ENCODE measurements at regions not wholly inside any gene's neighbourhood (a gene's known extent, or its start where the extent isn't known, plus 50 kb on each side); places are given as distances from the start of the nearest gene placed in this dataset.
A peak's percentile ranks its signal among the peaks of the same experiment; 100 is the strongest.

GRCh38 chr13:44174769-44175425, 198.7 kb upstream of the SERP2 start:
- no peak for DNase-seq
- Histone ChIP-seq H3K36me3 (no peaks in the 10 kb centered on the region), H3K4me1 (no peaks in the 10 kb centered on the region), H3K9me3 (no peaks in the 10 kb centered on the region), H3K27ac (no peak overlapping the region), H3K4me3 (no peak overlapping the region), H3K27me3 (no peaks in the 10 kb centered on the region)
- TF ChIP-seq, protein P1, sequence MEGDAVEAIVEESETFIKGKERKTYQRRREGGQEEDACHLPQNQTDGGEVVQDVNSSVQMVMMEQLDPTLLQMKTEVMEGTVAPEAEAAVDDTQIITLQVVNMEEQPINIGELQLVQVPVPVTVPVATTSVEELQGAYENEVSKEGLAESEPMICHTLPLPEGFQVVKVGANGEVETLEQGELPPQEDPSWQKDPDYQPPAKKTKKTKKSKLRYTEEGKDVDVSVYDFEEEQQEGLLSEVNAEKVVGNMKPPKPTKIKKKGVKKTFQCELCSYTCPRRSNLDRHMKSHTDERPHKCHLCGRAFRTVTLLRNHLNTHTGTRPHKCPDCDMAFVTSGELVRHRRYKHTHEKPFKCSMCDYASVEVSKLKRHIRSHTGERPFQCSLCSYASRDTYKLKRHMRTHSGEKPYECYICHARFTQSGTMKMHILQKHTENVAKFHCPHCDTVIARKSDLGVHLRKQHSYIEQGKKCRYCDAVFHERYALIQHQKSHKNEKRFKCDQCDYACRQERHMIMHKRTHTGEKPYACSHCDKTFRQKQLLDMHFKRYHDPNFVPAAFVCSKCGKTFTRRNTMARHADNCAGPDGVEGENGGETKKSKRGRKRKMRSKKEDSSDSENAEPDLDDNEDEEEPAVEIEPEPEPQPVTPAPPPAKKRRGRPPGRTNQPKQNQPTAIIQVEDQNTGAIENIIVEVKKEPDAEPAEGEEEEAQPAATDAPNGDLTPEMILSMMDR (IDR thresholded peaks at IDR 0.05), result no peak
- intact Hi-C loops (cut with DNase I), result no loop called here
- no peak for FAIRE-seq
- 69 to 76% methylated on average over 3 of the region's 3 CpGs for WGBS, 2 donors
- ATAC-seq, result peak in 1 of 4 donors; percentile 33

- DNase-seq (no peak), ATAC-seq (no peak), FAIRE-seq (no peak)
- Histone ChIP-seq H3K4me3 (no peak overlapping the region), H3K27me3 (no peaks in the 10 kb centered on the region), H3K9me3 (no peaks in the 10 kb centered on the region), H3K27ac (no peak overlapping the region), H3K36me3 (no peaks in the 10 kb centered on the region), H3K4me1 (no peaks in the 10 kb centered on the region)
- no CpG with 5 or more reads among the region's 1 CpG for WGBS, 2 donors
- intact Hi-C loops (cut with DNase I), result no loop called here
- TF ChIP-seq, protein P1 (IDR thresholded peaks at IDR 0.05), result no peak
Measured at GRCh38 chr13:44176173-44176572, 197.5 kb upstream of the SERP2 start.

GRCh38 chr13:44180876-44181536, 192.6 kb upstream of the SERP2 start:
- Histone ChIP-seq H3K9me3 (no peaks in the 10 kb centered on the region), H3K27ac (no peak overlapping the region), H3K4me3 (no peak overlapping the region), H3K36me3 (no peaks in the 10 kb centered on the region), H3K4me1 (no peaks in the 10 kb centered on the region), H3K27me3 (no peaks in the 10 kb centered on the region)
- no peak for ATAC-seq
- intact Hi-C loops (cut with DNase I), result no loop called here
- 91% methylated on average over 8 of the region's 8 CpGs for WGBS, 2 donors
- TF ChIP-seq, protein P1 (IDR thresholded peaks at IDR 0.05), result no peak
- no peak for DNase-seq
- no peak for FAIRE-seq

GRCh38 chr13:44181931-44182330, 191.7 kb upstream of the SERP2 start:
- TF ChIP-seq, protein P1 (IDR thresholded peaks at IDR 0.05), result no peak
- no peak for FAIRE-seq
- no peaks in the 10 kb centered on the region for H3K36me3 ChIP-seq
- 87 to 92% methylated on average over 2 of the region's 2 CpGs for WGBS, 2 donors
- no peak for ATAC-seq
- no peaks in the 10 kb centered on the region for H3K4me1 ChIP-seq
- DNase-seq, result no peak
- no peaks in the 10 kb centered on the region for H3K27me3 ChIP-seq
- no peak overlapping the region for H3K27ac ChIP-seq
- intact Hi-C loops (cut with DNase I), result no loop called here
- no peaks in the 10 kb centered on the region for H3K9me3 ChIP-seq
- no peak overlapping the region for H3K4me3 ChIP-seq

DNA sequence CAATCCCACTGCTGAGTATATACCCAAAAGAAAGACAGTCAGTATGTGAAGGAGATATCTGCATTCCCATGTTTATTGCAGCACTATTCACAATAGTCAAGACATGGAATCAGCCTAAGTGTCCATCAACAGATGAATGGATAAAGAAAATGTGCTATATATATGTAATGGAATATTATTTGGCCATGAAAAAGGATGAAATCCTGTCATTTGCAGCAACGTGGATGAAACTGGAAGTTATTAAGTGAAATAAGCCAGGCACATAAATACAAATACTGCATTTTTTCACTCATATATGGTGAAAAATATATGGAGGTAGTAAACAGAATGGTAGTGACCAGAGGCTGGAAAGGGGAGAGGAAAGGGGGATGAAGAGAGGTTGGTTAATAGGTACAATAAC, 188.9 kb upstream of the SERP2 start:
- no peak for FAIRE-seq

More for the DNA sequence above, 188.9 kb upstream of the SERP2 start:
- 16 to 17% methylated on average over 1 of the region's 1 CpG for WGBS, 2 donors
- Histone ChIP-seq H3K4me1 (no peaks in the 10 kb centered on the region), H3K27me3 (no peaks in the 10 kb centered on the region), H3K36me3 (no peaks in the 10 kb centered on the region), H3K9me3 (no peaks in the 10 kb centered on the region), H3K4me3 (no peak overlapping the region), H3K27ac (no peak overlapping the region)
- TF ChIP-seq, protein P1 (IDR thresholded peaks at IDR 0.05), result no peak
- no peak for ATAC-seq
- DNase-seq, result no peak
- intact Hi-C loops (cut with DNase I), result no loop called here
